ENCODE measurements at regions not wholly inside any gene's neighbourhood (a gene's known extent, or its start where the extent isn't known, plus 50 kb on each side); places are given as distances from the start of the nearest gene placed in this dataset.

DNA sequence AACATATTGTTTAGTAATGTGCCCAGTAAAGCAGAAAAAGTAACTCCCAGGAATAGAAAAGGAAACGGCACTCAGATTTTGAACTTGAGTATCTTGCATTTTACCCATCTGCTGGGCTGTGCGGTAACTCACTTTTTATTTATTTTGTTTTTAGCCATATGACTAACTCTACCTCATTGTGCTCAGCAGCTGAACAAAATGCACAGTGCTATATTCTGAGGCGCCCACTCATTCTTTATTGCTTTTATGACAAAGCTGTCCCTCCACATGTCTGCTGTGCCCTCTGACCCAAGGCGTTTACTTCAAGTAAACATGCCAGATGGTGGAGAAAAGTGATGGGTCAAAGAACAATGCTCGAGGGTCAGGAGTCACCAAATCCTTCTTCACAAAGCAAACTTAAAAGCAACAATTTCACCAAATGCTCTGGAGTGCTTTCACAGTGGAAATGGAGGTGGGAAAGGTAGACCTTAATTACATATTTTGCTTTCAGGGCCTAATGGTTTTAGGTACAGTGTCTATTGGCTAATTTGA is 215.2 kb upstream of the ELAVL2 start:
- TF ChIP-seq, protein P1, sequence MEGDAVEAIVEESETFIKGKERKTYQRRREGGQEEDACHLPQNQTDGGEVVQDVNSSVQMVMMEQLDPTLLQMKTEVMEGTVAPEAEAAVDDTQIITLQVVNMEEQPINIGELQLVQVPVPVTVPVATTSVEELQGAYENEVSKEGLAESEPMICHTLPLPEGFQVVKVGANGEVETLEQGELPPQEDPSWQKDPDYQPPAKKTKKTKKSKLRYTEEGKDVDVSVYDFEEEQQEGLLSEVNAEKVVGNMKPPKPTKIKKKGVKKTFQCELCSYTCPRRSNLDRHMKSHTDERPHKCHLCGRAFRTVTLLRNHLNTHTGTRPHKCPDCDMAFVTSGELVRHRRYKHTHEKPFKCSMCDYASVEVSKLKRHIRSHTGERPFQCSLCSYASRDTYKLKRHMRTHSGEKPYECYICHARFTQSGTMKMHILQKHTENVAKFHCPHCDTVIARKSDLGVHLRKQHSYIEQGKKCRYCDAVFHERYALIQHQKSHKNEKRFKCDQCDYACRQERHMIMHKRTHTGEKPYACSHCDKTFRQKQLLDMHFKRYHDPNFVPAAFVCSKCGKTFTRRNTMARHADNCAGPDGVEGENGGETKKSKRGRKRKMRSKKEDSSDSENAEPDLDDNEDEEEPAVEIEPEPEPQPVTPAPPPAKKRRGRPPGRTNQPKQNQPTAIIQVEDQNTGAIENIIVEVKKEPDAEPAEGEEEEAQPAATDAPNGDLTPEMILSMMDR (IDR thresholded peaks at IDR 0.05 in 4 of 5, conservative IDR thresholded peaks at IDR 0.05 in 1 of 5), result no peak
- TF ChIP-seq POLR2A (IDR thresholded peaks at IDR 0.05), result no peak

Data from gastrocnemius medialis (tissue), 4 donors.